Stomach (tissue), 8 donors: ENCODE measurements at regions not wholly inside any gene's neighbourhood (a gene's known extent, or its start where the extent isn't known, plus 50 kb on each side); places are given as distances from the start of the nearest gene placed in this dataset.

ENCODE experiments used
- DNase-seq, 2 donors: peaks; one replicate each; pipeline versions ENCODE4 v3.0.0 to v3.0.0-alpha.2; 2013 to 2019
- H3K27ac ChIP-seq, 5 donors: fragments of 200-600 bp in 4 of 5; sonication (generic) in 4 of 5; one replicate each; pipeline ENCODE4 v1.5.1; 2013 to 2019; ENCODE audit warnings: mild to moderate bottlenecking in 1 of 5, moderate library complexity in 1 of 5
- H3K27me3 ChIP-seq, 3 donors: fragments of 200-600 bp; sonication (generic); one replicate each; pipeline ENCODE4 v1.5.1; 2017 to 2019; ENCODE audit warnings: mixed run types in 1 of 3
- H3K36me3 ChIP-seq, 4 donors: fragments of 200-600 bp; sonication (generic); 1 replicate in 3 of 4; 2 replicates in 1 of 4; pipeline ENCODE4 v1.5.1; 2016 to 2019
- H3K4me1 ChIP-seq, 4 donors: fragments of 200-600 bp; sonication (generic); one replicate each; pipeline ENCODE4 v1.5.1; 2016 to 2019
- H3K4me3 ChIP-seq, 4 donors: fragments of 200-600 bp; sonication (generic) in 3 of 4; one replicate each; pipeline ENCODE4 v1.5.1; 2016 to 2019; ENCODE audit warnings: mild to moderate bottlenecking in 1 of 4
- H3K9me3 ChIP-seq, 4 donors: fragments of 200-600 bp; sonication (generic); one replicate each; pipeline ENCODE4 v1.5.1; 2016 to 2019
- EP300 ChIP-seq: sonication (generic); formaldehyde crosslinking; IDR thresholded peaks from one replicate; pipeline ENCODE4 v1.6.1; 2017; ENCODE audit warnings: antibody characterized with exemption
- POLR2A ChIP-seq, 4 donors: fragments of 450-650 bp; IDR thresholded peaks; one replicate each; pipeline ENCODE4 v1.6.1; 2016; ENCODE audit warnings: antibody characterized with exemption in 4 of 4, control low read depth in 2 of 4, mild to moderate bottlenecking in 1 of 4, moderate library complexity in 1 of 4
- POLR2AphosphoS5 ChIP-seq, 3 donors: sonication (generic); formaldehyde crosslinking; IDR thresholded peaks; one replicate each; pipeline ENCODE4 v1.6.1; 2016; ENCODE audit warnings: antibody characterized with exemption in 3 of 3
- WGBS, 5 donors: extraction: QIAGEN DNeasy Blood & Tissue Kit in 3 of 5; methylation state at CpG; one replicate each; pipeline versions ENCODE4 v1.1.5 to v1.1.7; 2013 to 2018; 5-methylcytosine and 5-hydroxymethylcytosine counted together
- intact Hi-C: fragments of 100-400 bp; cut with DNase I; formaldehyde crosslinking; loops from one replicate; pipeline ENCODE4 v1.15.1; 2023; ENCODE audit warnings: low total_unique reads
- TF ChIP-seq, protein P1 (sequence below), 7 experiments: fragments of 450-650 bp in 4 of 7; fragments of 200-600 bp in 3 of 7; sonication (generic) in 3 of 7; IDR thresholded peaks; one replicate each; pipeline ENCODE4 v1.5.1; 2016 to 2019; ENCODE audit warnings: antibody characterized with exemption in 7 of 7, control low read depth in 2 of 7, mild to moderate bottlenecking in 1 of 7
- donor health status: healthy with polysubstance abuse.
- donor health status: Bipolar disorder and iron deficiency.
- donor health status: healthy.

GRCh38 chr11:91081440-91082043, 858.7 kb upstream of the CHORDC1 start:
- Histone ChIP-seq H3K36me3 (no peaks in the 10 kb centered on the region), H3K27me3 (no peaks in the 10 kb centered on the region), H3K9me3 (no peaks in the 10 kb centered on the region), H3K4me1 (no peaks in the 10 kb centered on the region), H3K27ac (no peak overlapping the region), H3K4me3 (no peak overlapping the region)
- peak in 1 of 2 donors; percentile 7 for DNase-seq
- WGBS, 5 donors, result 55 to 71% (median 70%) methylated on average over 4 of the region's 4 CpGs
- intact Hi-C loops, result no loop called here
- TF ChIP-seq, protein P1, sequence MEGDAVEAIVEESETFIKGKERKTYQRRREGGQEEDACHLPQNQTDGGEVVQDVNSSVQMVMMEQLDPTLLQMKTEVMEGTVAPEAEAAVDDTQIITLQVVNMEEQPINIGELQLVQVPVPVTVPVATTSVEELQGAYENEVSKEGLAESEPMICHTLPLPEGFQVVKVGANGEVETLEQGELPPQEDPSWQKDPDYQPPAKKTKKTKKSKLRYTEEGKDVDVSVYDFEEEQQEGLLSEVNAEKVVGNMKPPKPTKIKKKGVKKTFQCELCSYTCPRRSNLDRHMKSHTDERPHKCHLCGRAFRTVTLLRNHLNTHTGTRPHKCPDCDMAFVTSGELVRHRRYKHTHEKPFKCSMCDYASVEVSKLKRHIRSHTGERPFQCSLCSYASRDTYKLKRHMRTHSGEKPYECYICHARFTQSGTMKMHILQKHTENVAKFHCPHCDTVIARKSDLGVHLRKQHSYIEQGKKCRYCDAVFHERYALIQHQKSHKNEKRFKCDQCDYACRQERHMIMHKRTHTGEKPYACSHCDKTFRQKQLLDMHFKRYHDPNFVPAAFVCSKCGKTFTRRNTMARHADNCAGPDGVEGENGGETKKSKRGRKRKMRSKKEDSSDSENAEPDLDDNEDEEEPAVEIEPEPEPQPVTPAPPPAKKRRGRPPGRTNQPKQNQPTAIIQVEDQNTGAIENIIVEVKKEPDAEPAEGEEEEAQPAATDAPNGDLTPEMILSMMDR (IDR thresholded peaks at IDR 0.05), result no peak
- TF ChIP-seq POLR2A (IDR thresholded peaks at IDR 0.05) (no peak), EP300 (no peak), POLR2AphosphoS5 (IDR thresholded peaks at IDR 0.05) (no peak)

DNA sequence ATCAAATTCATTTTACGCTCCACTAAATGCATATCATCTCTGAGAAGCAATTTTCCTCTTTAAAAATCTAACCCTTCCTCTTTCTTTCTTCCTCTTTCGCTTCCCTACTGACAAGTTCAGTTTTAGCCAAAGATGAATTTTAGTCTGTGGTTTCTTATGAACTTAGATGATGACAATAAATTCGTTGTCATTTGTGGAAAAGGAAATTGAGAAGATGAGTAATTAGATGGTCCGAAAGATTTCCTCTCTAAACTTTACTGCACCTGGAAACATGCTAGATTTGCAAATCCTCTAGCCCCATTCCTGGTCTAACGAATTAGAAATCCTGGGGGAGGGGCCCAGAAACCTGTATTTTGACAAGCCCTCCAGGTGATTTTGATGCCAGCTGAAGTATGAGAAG, 855.4 kb upstream of the CHORDC1 start:
- Histone ChIP-seq H3K36me3 (no peaks in the 10 kb centered on the region), H3K27ac (no peak overlapping the region), H3K4me3 (no peak overlapping the region), H3K4me1 (no peaks in the 10 kb centered on the region), H3K27me3 (no peaks in the 10 kb centered on the region), H3K9me3 (no peaks in the 10 kb centered on the region)
- intact Hi-C loops, result no loop called here
- no peak for DNase-seq
- 61 to 68% (median 65%) methylated on average over 5 of the region's 5 CpGs for WGBS, 5 donors
- TF ChIP-seq POLR2AphosphoS5 (IDR thresholded peaks at IDR 0.05) (no peak), EP300 (no peak), POLR2A (IDR thresholded peaks at IDR 0.05) (no peak)
- TF ChIP-seq, protein P1 (IDR thresholded peaks at IDR 0.05), result no peak

DNA sequence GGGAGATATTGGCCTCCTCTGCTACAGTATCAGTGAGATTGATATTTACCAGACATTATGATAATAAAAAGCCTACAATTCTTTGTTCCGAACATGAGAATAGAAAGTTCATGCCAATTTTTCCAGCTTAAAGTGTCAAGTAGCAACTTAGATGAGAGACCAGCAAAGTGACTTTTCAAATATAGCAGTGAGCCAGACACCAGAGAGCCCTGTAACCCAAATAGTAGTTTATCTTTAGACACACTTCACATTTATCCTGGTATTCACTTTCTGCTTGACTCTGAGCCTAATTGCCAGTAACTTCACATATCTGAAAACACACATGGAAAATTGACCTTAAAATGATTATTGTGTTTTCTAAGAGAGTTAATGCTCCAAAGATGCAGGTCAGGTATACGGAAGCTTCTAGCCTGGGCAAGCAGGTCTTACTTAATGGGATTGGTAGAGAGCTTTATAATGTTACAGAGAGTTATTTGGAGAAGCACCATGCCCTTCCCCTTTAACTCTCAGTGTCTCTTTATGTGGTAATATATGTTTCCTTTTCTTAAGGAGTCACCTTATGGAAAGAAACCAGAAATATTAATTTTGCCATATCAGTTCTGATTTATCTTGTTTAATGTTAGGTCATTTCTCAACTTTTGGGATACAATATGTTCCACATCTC, 852.3 kb upstream of the CHORDC1 start:
- WGBS, 5 donors, result 23 to 35% (median 26%) methylated on average over 2 of the region's 2 CpGs
- H3K36me3 ChIP-seq, result no peaks in the 10 kb centered on the region
- H3K4me3 ChIP-seq, result no peak overlapping the region
- H3K27me3 ChIP-seq, result no peaks in the 10 kb centered on the region
- H3K9me3 ChIP-seq, result no peaks in the 10 kb centered on the region
- intact Hi-C loops, result no loop called here
- H3K4me1 ChIP-seq, result no peaks in the 10 kb centered on the region
- no peak overlapping the region for H3K27ac ChIP-seq
- DNase-seq, result no peak
- TF ChIP-seq POLR2AphosphoS5 (IDR thresholded peaks at IDR 0.05) (no peak), POLR2A (IDR thresholded peaks at IDR 0.05) (no peak)
- TF ChIP-seq, protein P1 (IDR thresholded peaks at IDR 0.05), result no peak

GRCh38 chr11:91067666-91068065, 844.8 kb upstream of the CHORDC1 start:
- Histone ChIP-seq H3K27ac (no peak overlapping the region), H3K9me3 (no peaks in the 10 kb centered on the region), H3K4me1 (no peaks in the 10 kb centered on the region), H3K36me3 (no peaks in the 10 kb centered on the region), H3K4me3 (no peak overlapping the region), H3K27me3 (no peaks in the 10 kb centered on the region)
- 49 to 76% (median 64%) methylated on average over 2 of the region's 2 CpGs for WGBS, 5 donors
- DNase-seq, result no peak
- intact Hi-C loops, result no loop called here
- TF ChIP-seq POLR2A (IDR thresholded peaks at IDR 0.05) (no peak), POLR2AphosphoS5 (IDR thresholded peaks at IDR 0.05) (no peak), EP300 (no peak)
- TF ChIP-seq, protein P1 (IDR thresholded peaks at IDR 0.05), result no peak
